ENCODE measurements at regions not wholly inside any gene's neighbourhood (a gene's known extent, or its start where the extent isn't known, plus 50 kb on each side); places are given as distances from the start of the nearest gene placed in this dataset.

- H3K36me3 ChIP-seq (ENCODE audit: control insufficient read depth, low read length) = no peaks in the 10 kb centered on the region
- H3K27me3 ChIP-seq (ENCODE audit: control insufficient read depth, low read length) = no peaks in the 10 kb centered on the region
- no peaks in the 10 kb centered on the region for H3K79me2 ChIP-seq (ENCODE audit: control insufficient read depth, low read length)
- H3K4me1 ChIP-seq (ENCODE audit: control insufficient read depth, low read length) = no peaks in the 10 kb centered on the region
- no peak overlapping the region for H3K4me3 ChIP-seq (ENCODE audit: low read length)
- H4K20me1 ChIP-seq (ENCODE audit: control insufficient read depth, insufficient read depth, low read depth, low read length) = no peaks in the 10 kb centered on the region
- H3K27ac ChIP-seq (ENCODE audit: low read depth, low read length) = no peak overlapping the region
- H3K9me3 ChIP-seq (ENCODE audit: control insufficient read depth, insufficient read depth, low read length) = no peaks in the 10 kb centered on the region
- TF ChIP-seq CTCF (IDR thresholded peaks at IDR 0.05; ENCODE audit: low read depth, low read length, poor library complexity, severe bottlenecking) (no peak), EZH2phosphoT487 (IDR thresholded peaks at IDR 0.05; ENCODE audit: borderline replicate concordance, low read length) (no peak)
- H3K9me2 ChIP-seq (replicated peaks; ENCODE audit: control insufficient read depth, low read length) = no peaks in the 10 kb centered on the region
- H3K4me2 ChIP-seq (ENCODE audit: low read length) = no peak overlapping the region
- no peaks in the 10 kb centered on the region for H3F3A ChIP-seq (ENCODE audit: control insufficient read depth, insufficient read depth)
Measured at GRCh38 chr15:95922431-95922830, 408.1 kb upstream of the NR2F2 start.

- Histone ChIP-seq H3K36me3 (ENCODE audit: control insufficient read depth, low read length) (no peaks in the 10 kb centered on the region), H4K20me1 (ENCODE audit: control insufficient read depth, insufficient read depth, low read depth, low read length) (no peaks in the 10 kb centered on the region), H3K9me3 (ENCODE audit: control insufficient read depth, insufficient read depth, low read length) (no peaks in the 10 kb centered on the region), H3K27ac (ENCODE audit: low read depth, low read length) (no peak overlapping the region), H3F3A (ENCODE audit: control insufficient read depth, insufficient read depth) (no peaks in the 10 kb centered on the region), H3K4me1 (ENCODE audit: control insufficient read depth, low read length) (no peaks in the 10 kb centered on the region), H3K27me3 (ENCODE audit: control insufficient read depth, low read length) (no peaks in the 10 kb centered on the region), H3K79me2 (ENCODE audit: control insufficient read depth, low read length) (no peaks in the 10 kb centered on the region), H3K9me2 (replicated peaks; ENCODE audit: control insufficient read depth, low read length) (no peaks in the 10 kb centered on the region), H3K4me3 (ENCODE audit: low read length) (no peak overlapping the region), H3K4me2 (ENCODE audit: low read length) (no peak overlapping the region)
- TF ChIP-seq EZH2phosphoT487 (IDR thresholded peaks at IDR 0.05; ENCODE audit: borderline replicate concordance, low read length) (no peak), CTCF (IDR thresholded peaks at IDR 0.05; ENCODE audit: low read depth, low read length, poor library complexity, severe bottlenecking) (no peak)
Measured at GRCh38 chr15:95923792-95924191, 406.7 kb upstream of the NR2F2 start.

- no peak overlapping the region for H3K27ac ChIP-seq (ENCODE audit: low read depth, low read length)
- H3K9me2 ChIP-seq (replicated peaks; ENCODE audit: control insufficient read depth, low read length) = no peaks in the 10 kb centered on the region
- no peaks in the 10 kb centered on the region for H3K27me3 ChIP-seq (ENCODE audit: control insufficient read depth, low read length)
- H3K4me3 ChIP-seq (ENCODE audit: low read length) = no peak overlapping the region
- no peaks in the 10 kb centered on the region for H3F3A ChIP-seq (ENCODE audit: control insufficient read depth, insufficient read depth)
- H3K9me3 ChIP-seq (ENCODE audit: control insufficient read depth, insufficient read depth, low read length) = no peaks in the 10 kb centered on the region
- no peaks in the 10 kb centered on the region for H3K79me2 ChIP-seq (ENCODE audit: control insufficient read depth, low read length)
- no peaks in the 10 kb centered on the region for H3K36me3 ChIP-seq (ENCODE audit: control insufficient read depth, low read length)
- no peak overlapping the region for H3K4me2 ChIP-seq (ENCODE audit: low read length)
- no peaks in the 10 kb centered on the region for H3K4me1 ChIP-seq (ENCODE audit: control insufficient read depth, low read length)
- no peak for TF ChIP-seq EZH2phosphoT487 (IDR thresholded peaks at IDR 0.05; ENCODE audit: borderline replicate concordance, low read length)
- no peak for TF ChIP-seq CTCF (IDR thresholded peaks at IDR 0.05; ENCODE audit: low read depth, low read length, poor library complexity, severe bottlenecking)
- H4K20me1 ChIP-seq (ENCODE audit: control insufficient read depth, insufficient read depth, low read depth, low read length) = no peaks in the 10 kb centered on the region
Measured at GRCh38 chr15:95928822-95929221, 401.7 kb upstream of the NR2F2 start.

Data from DOHH2 (cell line).